Posterior vena cava (tissue), 2 donors: ENCODE measurements at regions not wholly inside any gene's neighbourhood (a gene's known extent, or its start where the extent isn't known, plus 50 kb on each side); places are given as distances from the start of the nearest gene placed in this dataset.
"Not testable (repeated sequence)": the region's sequence is repeated elsewhere in the genome, so short reads cannot be mapped to it uniquely, and the experiment has no call there.

Source experiments
- DNase-seq: peaks from one replicate; pipeline ENCODE4 v3.0.0-alpha.2; 2020; ENCODE audit warnings: low spot score
- intact Hi-C, 2 donors: fragments of 100-400 bp; cut with DNase I; formaldehyde crosslinking; loops; one replicate each; pipeline versions ENCODE4 v1.14.1 to v1.14.2; 2022 to 2023
- donor health status: DM: yes; HTN: yes; CAD: no.
- donor health status: DM: yes; HTN: yes; CAD: no.

- intact Hi-C loops, result no loop called here
- DNase-seq, result no peak
These were observed 404.4 kb upstream of the PBX1 start for GRCh38 chr1:164154622-164155021.

GRCh38 chr1:164155347-164155746, 403.6 kb upstream of the PBX1 start:
- intact Hi-C loops, result no loop called here
- no peak for DNase-seq

DNA sequence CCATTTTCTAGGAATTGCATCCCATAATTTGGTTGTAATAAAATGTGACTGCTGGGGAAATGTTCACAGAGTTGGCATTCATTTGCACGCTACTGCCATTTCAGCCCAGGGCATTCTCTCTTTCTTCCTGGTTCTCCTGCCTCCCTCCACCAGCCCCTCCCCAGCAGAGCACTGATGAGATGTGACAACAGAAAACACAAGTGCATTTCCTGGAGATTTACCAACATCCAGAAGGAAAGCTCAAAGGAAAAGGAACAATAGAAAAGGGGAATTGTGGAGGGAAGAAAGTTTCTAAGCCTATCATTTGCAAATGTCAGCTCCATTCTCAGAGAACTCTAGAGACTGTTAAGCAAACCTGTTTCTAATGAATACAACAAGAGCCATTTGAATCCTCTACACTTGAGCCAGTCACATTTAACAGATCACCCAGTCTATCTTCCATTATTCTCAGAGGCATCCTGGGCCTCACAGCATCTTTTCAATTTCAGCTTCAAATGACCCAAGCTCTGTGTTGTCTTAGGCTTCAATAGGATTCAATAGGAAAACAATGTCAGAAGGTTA, 395.6 kb upstream of the PBX1 start:
- intact Hi-C loops, result no loop called here
- no peak for DNase-seq

DNA sequence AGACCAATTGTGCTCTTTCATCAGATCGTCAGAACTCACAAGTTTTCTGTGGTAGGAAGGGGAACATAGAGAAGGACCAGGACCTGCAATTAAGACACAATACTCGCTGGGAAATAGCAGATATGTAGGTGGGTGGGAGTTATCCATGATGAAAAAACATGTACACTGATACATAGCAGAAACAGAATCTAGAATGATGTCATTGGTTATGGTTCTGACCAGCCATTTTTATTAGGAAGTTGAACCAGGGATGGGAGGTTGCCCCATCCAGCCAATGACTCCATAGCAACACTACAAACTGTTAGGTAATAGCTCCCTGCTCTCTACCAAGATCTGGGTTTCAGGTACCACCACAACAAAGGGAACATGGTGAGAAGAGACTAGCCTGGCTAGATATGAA, 393.5 kb upstream of the PBX1 start:
- intact Hi-C loops, result no loop called here
- no peak for DNase-seq

GRCh38 chr1:164166454-164166853, 392.5 kb upstream of the PBX1 start:
- intact Hi-C loops, DNase-seq: not testable (repeated sequence)

GRCh38 chr1:164177118-164177517, 381.9 kb upstream of the PBX1 start:
- DNase-seq, result no peak
- intact Hi-C loops, result no loop called here

DNA sequence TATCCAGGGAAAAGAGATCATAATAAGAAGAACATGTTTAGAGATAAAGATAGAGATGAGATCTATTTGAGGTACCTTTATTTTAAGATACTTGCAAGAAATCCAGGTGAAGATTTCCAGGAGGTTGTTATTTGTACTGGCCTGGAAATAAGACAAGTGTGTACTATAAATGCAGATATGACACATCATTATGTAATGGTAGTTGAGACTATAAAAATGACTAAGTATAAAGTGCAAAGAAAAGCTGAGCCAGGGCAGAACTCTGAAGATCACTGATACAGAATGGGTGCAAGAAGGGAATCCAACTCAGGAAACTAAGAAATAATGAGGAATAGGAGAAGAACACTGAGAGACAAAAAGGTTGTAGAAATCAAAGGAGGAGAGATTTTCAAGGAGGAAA, 378.2 kb upstream of the PBX1 start:
- intact Hi-C loops, result no loop called here
- no peak for DNase-seq

GRCh38 chr1:164183854-164184635, 374.9 kb upstream of the PBX1 start:
- DNase-seq, result no peak
- intact Hi-C loops, result no loop called here

GRCh38 chr1:164186881-164187280, 372.1 kb upstream of the PBX1 start:
- DNase-seq, result no peak
- intact Hi-C loops, result no loop called here

DNA sequence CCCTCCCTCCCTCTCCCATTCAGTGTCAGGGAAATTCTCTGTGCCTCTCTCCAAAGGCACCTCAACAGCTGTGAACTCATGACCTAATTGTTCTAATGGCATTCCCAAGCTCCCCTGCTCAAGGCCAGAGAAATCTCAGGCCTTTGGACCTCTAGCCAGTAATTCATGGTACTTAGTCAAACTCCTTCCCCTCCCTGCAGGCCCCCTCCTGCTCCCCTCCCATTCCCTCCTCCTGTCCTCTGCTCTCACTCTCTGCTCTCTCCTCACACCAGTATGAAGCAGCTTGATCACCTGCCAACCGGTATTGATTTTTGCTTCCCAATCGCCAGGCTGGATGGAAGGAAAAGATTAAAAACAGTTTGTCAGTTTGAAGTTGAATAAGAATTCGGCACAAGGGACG, 370.5 kb upstream of the PBX1 start:
- no peak for DNase-seq
- intact Hi-C loops, result no loop called here

DNA sequence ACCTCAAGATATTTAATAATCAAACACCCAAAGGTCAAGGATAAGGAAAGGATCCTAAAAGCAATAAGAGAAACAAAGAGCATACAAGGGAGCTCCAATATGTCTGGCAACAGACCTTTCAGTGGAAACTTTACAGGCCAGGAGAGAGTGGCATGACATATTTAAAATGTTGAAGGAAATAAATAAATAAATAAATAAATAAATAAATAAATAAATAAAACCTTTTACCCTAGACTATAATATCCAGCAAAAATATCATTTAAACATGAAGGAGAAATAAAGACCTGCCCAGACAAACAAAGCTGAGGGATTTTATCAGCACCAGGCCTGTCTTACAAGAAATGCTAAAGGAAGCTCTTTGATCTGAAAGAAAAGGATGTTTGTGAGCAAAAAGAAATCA, 367.8 kb upstream of the PBX1 start:
- no peak for DNase-seq
- intact Hi-C loops, result no loop called here

DNA sequence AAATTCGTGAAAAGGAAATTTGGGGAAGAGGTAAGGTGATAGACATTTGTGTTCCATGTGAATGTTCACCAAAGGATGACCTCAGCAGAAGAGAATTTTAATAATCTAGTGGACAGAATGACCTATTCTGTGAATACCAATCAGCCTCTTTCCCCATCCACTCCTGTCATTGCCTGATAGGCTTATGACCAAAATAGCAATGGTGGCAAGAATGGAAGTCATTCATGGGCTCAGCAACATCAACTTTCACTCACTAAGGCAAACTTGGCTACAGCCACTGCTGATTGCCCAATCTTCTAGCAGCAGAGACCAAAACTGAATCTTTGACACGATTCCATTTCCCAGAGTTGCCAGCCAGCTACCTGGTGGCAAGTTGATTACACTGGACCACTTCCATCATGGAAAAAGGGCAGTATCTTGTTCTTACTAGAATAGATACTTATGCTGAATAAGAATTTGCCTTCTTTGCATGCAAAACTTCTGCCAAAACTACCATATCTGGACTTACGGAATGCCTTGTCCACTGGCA, 348.7 kb upstream of the PBX1 start:
- no peak for DNase-seq
- intact Hi-C loops, result no loop called here

DNA sequence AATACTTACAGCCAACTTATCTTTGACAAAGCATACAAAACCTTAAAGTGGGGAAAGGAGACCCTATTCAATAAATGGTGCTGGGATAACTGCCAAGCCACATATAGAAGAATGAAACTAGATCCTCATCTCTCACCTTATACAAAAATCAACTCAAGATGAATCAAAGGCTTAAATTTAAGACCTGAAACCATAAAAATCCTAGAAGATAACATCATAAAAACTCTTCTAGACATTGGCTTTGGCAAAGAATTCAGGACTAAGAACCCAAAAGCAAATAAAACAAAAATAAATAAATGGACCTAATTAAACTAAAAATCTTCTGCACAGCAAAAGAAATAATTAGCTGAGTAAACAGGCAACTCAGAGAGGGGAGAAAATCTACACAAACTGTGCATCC, 335.6 kb upstream of the PBX1 start:
- intact Hi-C loops, result no loop called here
- DNase-seq, result no peak

GRCh38 chr1:164225011-164225410, 334.0 kb upstream of the PBX1 start:
- intact Hi-C loops, result no loop called here
- DNase-seq, result no peak

- DNase-seq, result no peak
- intact Hi-C loops, result no loop called here
These were observed 332.0 kb upstream of the PBX1 start for GRCh38 chr1:164226977-164227376.

GRCh38 chr1:164228928-164229327, 330.1 kb upstream of the PBX1 start:
- no peak for DNase-seq
- intact Hi-C loops, result no loop called here

GRCh38 chr1:164233149-164233548, 325.8 kb upstream of the PBX1 start:
- intact Hi-C loops, result no loop called here
- no peak for DNase-seq

DNA sequence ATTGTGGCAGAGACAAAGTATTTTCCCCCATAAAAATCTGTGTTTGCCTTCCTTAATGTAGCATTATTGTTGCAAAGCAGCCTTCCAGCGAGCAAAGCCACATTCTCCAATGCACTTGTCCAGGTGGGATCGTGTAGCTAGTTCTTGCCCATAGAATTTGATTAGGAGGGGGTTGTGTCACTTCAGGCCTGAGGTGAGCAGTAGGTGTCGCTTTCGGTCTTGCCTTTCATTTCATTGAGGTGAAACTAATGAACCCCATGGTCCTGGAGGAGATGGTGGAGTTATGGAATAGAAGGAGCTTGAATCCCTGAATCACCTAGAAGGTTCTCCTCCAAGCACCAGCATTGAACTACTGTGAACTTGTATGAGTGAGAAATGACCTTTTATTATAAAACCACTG, 318.9 kb upstream of the PBX1 start:
- intact Hi-C loops, result no loop called here
- DNase-seq, result no peak

DNA sequence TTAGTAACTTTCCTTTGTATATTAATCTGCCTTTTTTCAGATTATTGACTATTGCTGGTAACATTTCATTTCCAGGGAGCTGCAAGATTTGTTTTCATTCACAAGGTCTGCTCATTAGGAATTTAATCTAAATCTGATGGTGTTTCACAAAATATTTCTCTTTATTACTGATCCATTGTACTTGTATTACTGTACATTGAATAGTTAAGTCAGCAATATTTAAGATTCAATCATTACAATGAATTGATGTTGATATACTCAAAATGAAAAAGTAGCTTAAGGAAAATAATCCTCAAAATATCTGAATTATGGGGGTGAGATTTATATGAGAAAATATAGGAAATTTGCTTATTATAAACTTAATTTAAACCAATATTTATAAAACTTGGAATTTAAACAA, 308.6 kb upstream of the PBX1 start:
- DNase-seq, result no peak
- intact Hi-C loops, result no loop called here

- intact Hi-C loops, result no loop called here
- no peak for DNase-seq
These were observed 302.5 kb upstream of the PBX1 start for GRCh38 chr1:164256456-164256855.

- intact Hi-C loops, result no loop called here
These were observed 297.2 kb upstream of the PBX1 start for GRCh38 chr1:164261691-164262240.

More at GRCh38 chr1:164261691-164262240, 297.2 kb upstream of the PBX1 start:
- DNase-seq, result no peak
